Body of pancreas (tissue), 4 donors: ENCODE measurements at regions not wholly inside any gene's neighbourhood (a gene's known extent, or its start where the extent isn't known, plus 50 kb on each side); places are given as distances from the start of the nearest gene placed in this dataset.

Source experiments
- POLR2A ChIP-seq, 3 donors: fragments of 450-650 bp; IDR thresholded peaks; one replicate each; pipeline ENCODE4 v1.6.1; 2016; ENCODE audit warnings: antibody characterized with exemption in 3 of 3, mild to moderate bottlenecking in 2 of 3
- TF ChIP-seq, protein P1 (sequence below), 7 experiments: fragments of 450-650 bp in 4 of 7; fragments of 200-600 bp in 3 of 7; sonication (generic) in 3 of 7; IDR thresholded peaks; one replicate each; pipeline ENCODE4 v1.5.1; 2016 to 2019; ENCODE audit warnings: antibody characterized with exemption in 7 of 7

DNA sequence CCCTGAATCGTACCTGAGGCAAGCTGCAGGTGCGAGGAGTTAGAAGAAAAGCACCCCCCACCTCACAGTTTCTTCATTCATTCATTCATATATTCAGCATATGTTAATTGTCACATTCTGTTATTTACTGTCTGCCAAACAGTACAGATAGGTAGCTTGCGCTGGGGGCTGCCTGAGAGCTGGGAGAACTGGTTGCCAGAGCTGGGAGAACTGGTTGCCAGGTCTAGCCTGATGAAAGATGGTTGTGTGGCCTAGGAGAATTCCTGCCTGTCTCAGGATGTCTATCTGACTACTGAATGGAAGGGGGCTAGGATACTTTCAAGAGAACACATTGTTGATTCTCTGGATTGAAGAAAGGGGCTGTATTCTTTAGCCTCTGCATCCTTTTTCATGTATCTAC lies 225.9 kb upstream of the POU3F1 start:
- TF ChIP-seq, protein P1, sequence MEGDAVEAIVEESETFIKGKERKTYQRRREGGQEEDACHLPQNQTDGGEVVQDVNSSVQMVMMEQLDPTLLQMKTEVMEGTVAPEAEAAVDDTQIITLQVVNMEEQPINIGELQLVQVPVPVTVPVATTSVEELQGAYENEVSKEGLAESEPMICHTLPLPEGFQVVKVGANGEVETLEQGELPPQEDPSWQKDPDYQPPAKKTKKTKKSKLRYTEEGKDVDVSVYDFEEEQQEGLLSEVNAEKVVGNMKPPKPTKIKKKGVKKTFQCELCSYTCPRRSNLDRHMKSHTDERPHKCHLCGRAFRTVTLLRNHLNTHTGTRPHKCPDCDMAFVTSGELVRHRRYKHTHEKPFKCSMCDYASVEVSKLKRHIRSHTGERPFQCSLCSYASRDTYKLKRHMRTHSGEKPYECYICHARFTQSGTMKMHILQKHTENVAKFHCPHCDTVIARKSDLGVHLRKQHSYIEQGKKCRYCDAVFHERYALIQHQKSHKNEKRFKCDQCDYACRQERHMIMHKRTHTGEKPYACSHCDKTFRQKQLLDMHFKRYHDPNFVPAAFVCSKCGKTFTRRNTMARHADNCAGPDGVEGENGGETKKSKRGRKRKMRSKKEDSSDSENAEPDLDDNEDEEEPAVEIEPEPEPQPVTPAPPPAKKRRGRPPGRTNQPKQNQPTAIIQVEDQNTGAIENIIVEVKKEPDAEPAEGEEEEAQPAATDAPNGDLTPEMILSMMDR (IDR thresholded peaks at IDR 0.05) = no peak
- TF ChIP-seq POLR2A (IDR thresholded peaks at IDR 0.05) = no peak
